Psoas muscle (tissue), 7 donors: ENCODE measurements at regions not wholly inside any gene's neighbourhood (a gene's known extent, or its start where the extent isn't known, plus 50 kb on each side); places are given as distances from the start of the nearest gene placed in this dataset.

Source experiments
- ATAC-seq, 4 donors: fragments of 200-7000 bp; cut with Tn5 transposase; one replicate each; pipeline ENCODE4 v1.9.1; 2020; ENCODE audit warnings: moderate library complexity in 3 of 4, mild to moderate bottlenecking in 2 of 4
- DNase-seq, 2 donors: peaks; one replicate each; pipeline ENCODE4 v3.0.0-alpha.2; 2020
- H3K27ac ChIP-seq: fragments of 200-600 bp; one replicate; pipeline ENCODE4 v1.8.0; 2022
- H3K27me3 ChIP-seq, 3 donors: fragments of 200-600 bp in 1 of 3; one replicate each; pipeline versions ENCODE4 v1.6.1 to v1.8.0; 2013 to 2022; ENCODE audit warnings: low read length in 2 of 3, mild to moderate bottlenecking in 2 of 3, moderate library complexity in 1 of 3; ENCODE audit not compliant: insufficient read depth in 3 of 3
- H3K36me3 ChIP-seq, 2 donors: fragments of 200-600 bp in 1 of 2; one replicate each; pipeline versions ENCODE4 v1.6.1 to v1.8.0; 2013 to 2022; ENCODE audit warnings: low read depth in 1 of 2, mild to moderate bottlenecking in 1 of 2, moderate library complexity in 1 of 2; ENCODE audit not compliant: insufficient read depth in 1 of 2
- H3K4me1 ChIP-seq: fragments of 200-600 bp; one replicate; pipeline ENCODE4 v1.8.0; 2022
- H3K4me3 ChIP-seq: fragments of 200-600 bp; one replicate; pipeline ENCODE4 v1.8.0; 2022; ENCODE audit warnings: mild to moderate bottlenecking
- H3K9me3 ChIP-seq: fragments of 200-600 bp; one replicate; pipeline ENCODE4 v1.8.0; 2022
- WGBS, 3 donors: extraction: QIAGEN DNeasy Blood & Tissue Kit; methylation state at CpG; one replicate each; pipeline versions ENCODE4 v1.1.6 to v1.1.7; 2013; 5-methylcytosine and 5-hydroxymethylcytosine counted together
- intact Hi-C, 2 donors: fragments of 100-400 bp; cut with DNase I; formaldehyde crosslinking; loops; one replicate each; pipeline versions ENCODE4 v1.11.0 to v1.14.2; 2022
- TF ChIP-seq, protein P1 (sequence below): fragments of 200-600 bp; IDR thresholded peaks from one replicate; pipeline ENCODE4 v1.8.0; 2022; ENCODE audit warnings: antibody characterized with exemption
- donor health status: healthy with polysubstance abuse.
- donor health status: DM: no; HTN: no; CAD: no; lungs with moderate emphysema.
- donor health status: Bipolar disorder and iron deficiency.
- donor health status: healthy.
- donor health status: DM: yes; HTN: yes; CAD: no.
- donor health status: DM: no; HTN: no; CAD: no.
- donor health status: DM: yes; HTN: yes; CAD: no.

DNA sequence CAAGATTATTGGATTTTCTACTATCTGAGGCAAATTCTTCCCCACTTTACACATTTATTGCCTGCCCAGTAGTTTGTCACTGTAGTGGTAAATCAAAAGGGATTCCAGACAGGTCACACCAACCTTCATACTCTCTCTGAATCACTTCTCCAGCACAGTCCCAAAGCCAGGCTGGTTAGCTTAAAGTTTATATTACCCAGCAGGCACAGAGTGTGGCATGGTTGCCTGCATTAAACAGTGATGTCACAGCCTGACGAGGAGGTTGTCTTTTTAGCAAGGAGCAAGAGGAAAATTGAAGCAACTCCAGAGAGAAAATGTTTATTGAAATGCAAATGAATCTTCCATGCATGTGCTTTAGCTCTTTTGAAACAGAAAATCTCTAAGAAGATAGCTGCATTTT is 375.5 kb upstream of the CELF2 start:
- Histone ChIP-seq H3K4me1 (no peaks in the 10 kb centered on the region), H3K36me3 (no peaks in the 10 kb centered on the region), H3K4me3 (no peak overlapping the region), H3K27ac (no peak overlapping the region), H3K9me3 (no peaks in the 10 kb centered on the region), H3K27me3 (no peaks in the 10 kb centered on the region)
- TF ChIP-seq, protein P1, sequence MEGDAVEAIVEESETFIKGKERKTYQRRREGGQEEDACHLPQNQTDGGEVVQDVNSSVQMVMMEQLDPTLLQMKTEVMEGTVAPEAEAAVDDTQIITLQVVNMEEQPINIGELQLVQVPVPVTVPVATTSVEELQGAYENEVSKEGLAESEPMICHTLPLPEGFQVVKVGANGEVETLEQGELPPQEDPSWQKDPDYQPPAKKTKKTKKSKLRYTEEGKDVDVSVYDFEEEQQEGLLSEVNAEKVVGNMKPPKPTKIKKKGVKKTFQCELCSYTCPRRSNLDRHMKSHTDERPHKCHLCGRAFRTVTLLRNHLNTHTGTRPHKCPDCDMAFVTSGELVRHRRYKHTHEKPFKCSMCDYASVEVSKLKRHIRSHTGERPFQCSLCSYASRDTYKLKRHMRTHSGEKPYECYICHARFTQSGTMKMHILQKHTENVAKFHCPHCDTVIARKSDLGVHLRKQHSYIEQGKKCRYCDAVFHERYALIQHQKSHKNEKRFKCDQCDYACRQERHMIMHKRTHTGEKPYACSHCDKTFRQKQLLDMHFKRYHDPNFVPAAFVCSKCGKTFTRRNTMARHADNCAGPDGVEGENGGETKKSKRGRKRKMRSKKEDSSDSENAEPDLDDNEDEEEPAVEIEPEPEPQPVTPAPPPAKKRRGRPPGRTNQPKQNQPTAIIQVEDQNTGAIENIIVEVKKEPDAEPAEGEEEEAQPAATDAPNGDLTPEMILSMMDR: no peak
- WGBS, 3 donors: 24 to 38% (median 36%) methylated on average over 1 of the region's 1 CpG
- ATAC-seq (no peak), DNase-seq (no peak)
- intact Hi-C loops: no loop called here

DNA sequence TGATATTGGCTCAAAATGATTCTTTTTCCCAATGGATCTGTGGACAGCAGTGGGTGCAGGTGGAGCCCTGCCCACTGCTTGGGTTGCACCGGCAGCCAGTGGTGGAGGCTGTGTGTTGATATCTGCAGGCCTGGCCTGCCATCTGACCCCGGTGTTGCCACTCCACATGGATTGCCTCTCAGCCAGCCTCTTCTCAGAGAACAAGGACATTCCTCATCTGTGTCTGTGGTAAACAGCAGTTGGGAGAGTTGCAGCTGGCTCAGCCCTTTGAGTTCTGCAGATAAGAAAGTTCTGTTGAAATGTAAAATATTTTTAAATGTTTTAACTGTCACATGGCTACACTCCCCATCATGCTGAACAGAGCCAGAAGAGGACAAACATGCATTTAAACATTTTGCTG is 374.9 kb upstream of the CELF2 start:
- 0 to 22% (median 17%) methylated on average over 2 of the region's 2 CpGs for WGBS, 3 donors
- ATAC-seq: peak in 2 of 4 donors; percentile 49 to 57

DNA sequence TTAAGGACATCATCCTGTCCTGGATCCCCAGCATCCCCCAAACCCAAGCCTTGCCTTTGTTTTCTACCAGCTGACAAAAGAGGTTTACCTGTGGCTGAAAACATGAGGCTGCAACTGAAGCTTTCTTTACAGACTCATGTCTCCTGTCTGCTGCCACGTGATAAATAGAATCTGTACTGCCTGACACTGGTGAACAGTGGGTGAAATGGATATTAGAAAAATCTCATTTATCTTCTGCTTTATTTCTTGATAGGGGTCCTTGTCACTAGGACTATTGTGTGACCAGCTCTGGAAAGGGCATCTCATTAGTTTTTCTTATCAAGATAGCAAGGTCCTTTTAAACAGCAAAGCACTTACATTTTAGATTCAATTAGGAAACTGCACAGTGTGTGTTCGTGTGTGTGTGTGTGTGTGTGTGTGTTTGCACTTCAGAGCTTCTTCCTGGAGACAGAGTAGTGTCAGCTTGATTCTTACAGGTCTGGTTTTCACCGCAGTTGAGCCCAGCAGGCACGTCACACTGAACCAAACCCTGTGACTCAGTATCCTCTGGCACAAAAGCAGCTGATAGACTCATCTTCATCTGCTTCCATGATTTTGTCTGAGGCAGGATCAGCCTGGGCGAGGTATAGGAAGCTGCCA is 373.5 kb upstream of the CELF2 start:
- peak in 2 of 4 donors; percentile 53 to 54 for ATAC-seq
- TF ChIP-seq, protein P1: no peak
- Histone ChIP-seq H3K4me3 (no peak overlapping the region), H3K4me1 (no peaks in the 10 kb centered on the region), H3K9me3 (no peaks in the 10 kb centered on the region), H3K27ac (no peak overlapping the region), H3K36me3 (no peaks in the 10 kb centered on the region), H3K27me3 (peaks cover 0 to under 1% (median 0%) of the 10 kb centered on the region in 3 donors)
- intact Hi-C loops: no loop called here
- peak in 1 of 2 donors; percentile 25 for DNase-seq
- WGBS, 3 donors: 26 to 57% (median 29%) methylated on average over 5 of the region's 5 CpGs

More for the DNA sequence above, 374.9 kb upstream of the CELF2 start:
- intact Hi-C loops: no loop called here
- TF ChIP-seq, protein P1: no peak
- Histone ChIP-seq H3K27me3 (no peaks in the 10 kb centered on the region), H3K27ac (no peak overlapping the region), H3K36me3 (no peaks in the 10 kb centered on the region), H3K4me1 (no peaks in the 10 kb centered on the region), H3K4me3 (no peak overlapping the region), H3K9me3 (no peaks in the 10 kb centered on the region)
- peak; percentile 23 to 51 for DNase-seq

DNA sequence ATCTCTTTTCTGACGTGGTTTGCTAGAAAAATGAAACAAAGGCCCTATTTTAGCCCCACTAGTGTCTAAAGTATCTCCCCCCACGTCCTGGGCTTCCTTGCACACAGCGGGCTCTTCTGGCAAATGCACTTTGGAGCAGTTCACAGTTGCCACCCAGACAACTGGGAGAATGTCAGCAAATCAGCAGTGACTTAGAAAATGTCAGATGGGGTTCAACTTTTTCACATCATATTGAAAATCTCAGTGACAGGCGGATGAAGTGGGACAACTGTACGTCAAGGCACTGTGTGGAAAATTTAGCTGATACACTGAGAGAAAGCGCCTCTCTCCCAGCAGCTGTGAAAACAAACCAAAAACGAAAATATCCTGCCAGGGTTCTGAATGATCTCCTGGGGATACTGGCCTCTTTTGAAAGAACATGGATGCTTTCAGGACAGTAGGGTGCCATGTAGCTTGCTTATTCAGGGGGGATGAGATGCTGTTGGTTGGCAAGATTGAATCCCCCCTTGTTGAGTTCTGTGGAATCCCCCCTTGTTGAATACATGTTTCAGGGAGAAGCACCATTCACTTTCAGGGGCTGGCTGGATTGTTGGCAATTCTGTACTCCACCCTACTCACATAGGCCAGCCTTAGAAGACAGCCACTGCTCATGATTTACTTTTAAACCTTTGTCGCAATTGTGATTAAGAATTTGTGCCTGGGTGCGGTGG is 372.8 kb upstream of the CELF2 start:
- H3K27ac ChIP-seq: no peak overlapping the region
- H3K9me3 ChIP-seq: no peaks in the 10 kb centered on the region
- intact Hi-C loops: no loop called here
- TF ChIP-seq, protein P1: no peak
- ATAC-seq (peak in 3 of 4 donors; percentile 30 to 70 (median 40)), DNase-seq (no peak)
- no peak overlapping the region for H3K4me3 ChIP-seq
- no peaks in the 10 kb centered on the region for H3K36me3 ChIP-seq
- WGBS, 3 donors: 32 to 42% (median 35%) methylated on average over 9 of the region's 9 CpGs
- H3K27me3 ChIP-seq: peaks cover 0 to 3% (median 0%) of the 10 kb centered on the region in 3 donors
- no peaks in the 10 kb centered on the region for H3K4me1 ChIP-seq
